ENCODE measurements at regions not wholly inside any gene's neighbourhood (a gene's known extent, or its start where the extent isn't known, plus 50 kb on each side); places are given as distances from the start of the nearest gene placed in this dataset.
A peak's percentile ranks its signal among the peaks of the same experiment; 100 is the strongest.

- Histone ChIP-seq H3K27ac (no peak overlapping the region), H3K27me3 (replicated peaks) (no peaks in the 10 kb centered on the region), H3K36me3 (replicated peaks) (no peaks in the 10 kb centered on the region), H3K4me3 (ENCODE audit: low read depth, low read length) (no peak overlapping the region)
- no peak for TF ChIP-seq CTCF (IDR thresholded peaks at IDR 0.05; ENCODE audit: low read depth, low read length, missing control alignments)
- in situ Hi-C loops (cut with HindIII; ENCODE audit: low pct_ligation_motif_present, low sequenced_read_pairs), result no loop called here
- peak; percentile 83 for DNase-seq
These were observed 75.2 kb upstream of the UBL3 start for GRCh38 chr13:29925457-29926097.

GRCh38 chr13:29924482-29925350 lies 74.3 kb upstream of the UBL3 start:
- no peak overlapping the region for H3K4me3 ChIP-seq (ENCODE audit: low read depth, low read length)

DNA sequence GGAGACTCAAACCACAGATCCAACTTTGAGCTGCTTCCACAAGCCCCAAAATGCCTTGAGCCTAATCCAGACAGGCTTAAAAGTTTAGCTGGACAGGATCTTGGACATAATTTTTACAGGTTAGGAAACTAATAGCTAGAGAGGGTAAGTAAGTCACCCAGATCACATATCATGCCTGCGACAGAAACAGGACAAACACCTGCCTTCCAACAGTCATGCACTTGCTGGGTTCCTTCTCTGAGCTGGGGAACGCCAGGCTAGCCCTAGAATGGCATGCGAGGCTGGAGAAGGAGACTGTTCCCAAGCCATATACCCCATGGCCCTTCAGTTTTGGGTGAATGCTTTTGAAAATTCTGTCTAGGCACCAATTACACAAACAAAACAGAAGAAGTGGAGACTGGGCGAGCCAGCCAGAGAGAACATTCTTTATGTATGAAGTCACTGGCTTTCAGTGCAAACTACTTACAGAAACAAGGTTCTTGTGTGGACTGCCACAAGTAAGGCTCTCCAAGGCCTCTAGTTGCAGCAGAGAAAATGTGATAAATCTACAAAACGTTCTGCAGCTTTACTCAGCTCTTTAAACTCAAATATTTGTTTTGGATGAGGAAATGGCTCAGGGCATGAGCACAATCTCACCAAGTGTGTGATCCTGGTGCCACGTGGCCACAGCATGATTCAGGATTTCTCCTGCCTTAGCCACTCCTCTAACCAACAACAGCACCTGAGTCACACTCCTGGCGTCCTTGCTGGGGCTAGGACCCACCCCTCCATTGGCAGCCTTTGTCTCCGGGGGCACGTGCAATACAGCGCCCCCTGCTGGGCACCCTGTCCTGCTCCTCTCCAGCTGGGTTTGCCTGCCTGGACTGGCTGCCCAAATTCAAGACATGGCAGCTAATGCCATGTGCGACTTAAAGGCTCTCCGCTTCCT lies 73.4 kb upstream of the UBL3 start:
- peak; percentile 98 for TF ChIP-seq CTCF (IDR thresholded peaks at IDR 0.05; ENCODE audit: low read depth, low read length, missing control alignments)
- no peaks in the 10 kb centered on the region for H3K36me3 ChIP-seq (replicated peaks)
- H3K27ac ChIP-seq, result peak overlapping the region; percentile 74
- peak; percentile 96 for DNase-seq
- H3K27me3 ChIP-seq (replicated peaks), result no peaks in the 10 kb centered on the region
- in situ Hi-C loops (cut with HindIII; ENCODE audit: low pct_ligation_motif_present, low sequenced_read_pairs), result no loop called here
- no peak overlapping the region for H3K4me3 ChIP-seq (ENCODE audit: low read depth, low read length)

More at GRCh38 chr13:29924482-29925350, 74.3 kb upstream of the UBL3 start:
- no peak for TF ChIP-seq CTCF (IDR thresholded peaks at IDR 0.05; ENCODE audit: low read depth, low read length, missing control alignments)
- peak; percentile 61 for DNase-seq
- Histone ChIP-seq H3K27me3 (replicated peaks) (no peaks in the 10 kb centered on the region), H3K36me3 (replicated peaks) (no peaks in the 10 kb centered on the region), H3K27ac (peak overlapping the region; percentile 74)
- in situ Hi-C loops (cut with HindIII; ENCODE audit: low pct_ligation_motif_present, low sequenced_read_pairs), result no loop called here

DNA sequence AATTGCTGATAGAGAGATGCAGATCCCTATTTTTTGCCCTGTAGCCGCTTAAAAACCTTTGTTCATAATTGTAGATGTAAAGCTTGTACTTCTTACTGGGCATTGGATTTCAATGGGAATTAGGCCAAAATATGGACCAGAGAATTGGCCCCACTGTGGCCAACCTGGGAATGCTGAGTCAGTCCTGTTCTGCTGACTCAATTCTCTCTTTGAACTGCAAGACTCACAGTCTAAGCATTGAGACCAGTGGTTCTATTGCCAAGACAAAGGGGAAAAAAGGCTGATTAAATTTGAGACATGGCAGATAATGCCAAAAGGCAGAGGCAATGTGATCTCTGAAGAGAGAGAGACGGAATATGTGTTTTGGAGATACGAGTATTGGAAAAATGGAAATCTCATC lies 72.5 kb upstream of the UBL3 start:
- H3K4me3 ChIP-seq (ENCODE audit: low read depth, low read length), result no peak overlapping the region
- no peak for TF ChIP-seq CTCF (IDR thresholded peaks at IDR 0.05; ENCODE audit: low read depth, low read length, missing control alignments)
- in situ Hi-C loops (cut with HindIII; ENCODE audit: low pct_ligation_motif_present, low sequenced_read_pairs), result no loop called here
- peak; percentile 58 for DNase-seq
- no peaks in the 10 kb centered on the region for H3K27me3 ChIP-seq (replicated peaks)
- H3K27ac ChIP-seq, result peak overlapping the region; percentile 74
- no peaks in the 10 kb centered on the region for H3K36me3 ChIP-seq (replicated peaks)

DNA sequence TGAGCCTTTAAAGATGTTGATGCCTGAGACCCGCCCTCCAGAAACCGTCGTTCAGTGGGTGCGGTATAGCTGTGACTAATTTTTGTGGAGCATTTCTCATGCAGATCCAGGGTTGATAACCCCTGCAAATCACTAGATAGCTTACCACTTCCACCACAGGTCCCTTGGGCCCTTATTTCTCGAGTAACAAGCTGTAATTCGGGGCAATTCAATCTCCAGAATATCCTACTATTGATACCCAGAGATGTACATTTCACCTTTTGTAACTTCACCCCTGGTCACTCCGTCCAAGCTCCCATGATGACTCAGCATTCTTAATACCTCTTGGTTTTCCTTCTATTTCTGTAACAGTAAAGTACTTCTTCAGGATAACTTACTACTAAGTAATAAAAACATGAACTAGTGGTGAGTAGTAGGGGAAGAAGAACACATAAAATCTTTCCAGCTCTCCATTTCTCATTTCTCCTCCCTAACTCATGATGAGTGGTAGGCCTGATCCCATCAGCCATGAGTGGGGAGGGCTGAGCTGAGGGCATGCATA lies 71.9 kb upstream of the UBL3 start:
- no peak for DNase-seq
- Histone ChIP-seq H3K27me3 (replicated peaks) (no peaks in the 10 kb centered on the region), H3K4me3 (ENCODE audit: low read depth, low read length) (no peak overlapping the region), H3K36me3 (replicated peaks) (no peaks in the 10 kb centered on the region), H3K27ac (peak overlapping the region; percentile 74)
- TF ChIP-seq CTCF (IDR thresholded peaks at IDR 0.05; ENCODE audit: low read depth, low read length, missing control alignments), result no peak
- in situ Hi-C loops (cut with HindIII; ENCODE audit: low pct_ligation_motif_present, low sequenced_read_pairs), result no loop called here
